ENCODE measurements at regions not wholly inside any gene's neighbourhood (a gene's known extent, or its start where the extent isn't known, plus 50 kb on each side); places are given as distances from the start of the nearest gene placed in this dataset.
"Not testable (repeated sequence)": the region's sequence is repeated elsewhere in the genome, so short reads cannot be mapped to it uniquely, and the experiment has no call there.

DNA sequence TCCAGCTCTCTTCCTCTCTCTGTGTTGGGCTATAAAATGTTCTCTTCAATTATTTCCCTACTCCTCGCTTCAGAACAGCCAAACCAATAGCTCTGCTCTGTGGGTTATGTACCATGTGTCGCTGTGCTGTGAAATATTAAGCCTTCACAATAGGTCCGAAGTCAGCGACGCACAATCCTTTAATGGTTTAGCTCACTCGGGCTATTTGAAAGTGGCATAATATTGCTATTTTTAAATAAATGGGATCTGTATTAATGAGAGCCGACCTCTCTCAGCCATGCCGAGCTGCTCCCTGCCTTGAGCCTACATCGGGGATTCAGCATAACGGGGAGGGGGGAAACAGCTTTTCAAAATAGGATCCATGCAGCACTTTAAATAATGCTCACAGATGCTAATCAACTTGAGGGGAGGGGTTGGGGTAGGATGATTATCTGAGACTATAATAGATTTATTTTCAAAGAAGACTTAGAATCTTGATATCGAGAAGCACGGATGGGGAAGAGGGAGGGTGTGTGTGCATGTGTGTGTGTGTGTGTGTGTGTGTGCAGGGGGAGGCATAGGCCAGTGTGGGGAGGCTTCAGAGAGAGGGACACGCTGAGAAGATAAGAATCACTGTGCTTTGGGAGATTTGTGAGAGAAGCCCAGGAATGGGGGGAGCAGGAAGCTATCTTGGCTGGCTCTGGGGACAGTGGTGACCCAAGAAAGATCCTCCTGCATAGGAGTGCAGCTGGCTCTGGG lies 271.5 kb downstream of the NXPE2 start:
- no peak for ATAC-seq

DNA sequence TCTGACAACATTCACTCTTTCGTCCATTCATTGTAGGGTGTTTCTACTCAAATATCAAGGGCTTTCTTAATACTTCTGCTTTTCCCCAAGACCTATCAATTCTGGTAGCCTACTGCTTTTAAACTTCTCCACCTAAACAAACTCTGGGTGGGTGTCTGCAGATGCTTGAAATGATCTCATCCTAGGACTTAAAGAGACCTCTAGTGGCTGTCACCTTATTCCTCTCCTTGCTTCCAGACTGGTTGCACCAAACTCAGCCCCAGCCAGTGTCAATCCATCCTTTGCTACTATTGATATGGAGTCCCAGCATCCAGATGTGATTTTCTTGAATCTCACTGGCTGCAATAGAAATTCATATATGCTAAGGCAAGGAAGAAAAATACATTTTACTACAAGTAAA lies 274.7 kb downstream of the NXPE2 start:
- no peak for ATAC-seq

DNA sequence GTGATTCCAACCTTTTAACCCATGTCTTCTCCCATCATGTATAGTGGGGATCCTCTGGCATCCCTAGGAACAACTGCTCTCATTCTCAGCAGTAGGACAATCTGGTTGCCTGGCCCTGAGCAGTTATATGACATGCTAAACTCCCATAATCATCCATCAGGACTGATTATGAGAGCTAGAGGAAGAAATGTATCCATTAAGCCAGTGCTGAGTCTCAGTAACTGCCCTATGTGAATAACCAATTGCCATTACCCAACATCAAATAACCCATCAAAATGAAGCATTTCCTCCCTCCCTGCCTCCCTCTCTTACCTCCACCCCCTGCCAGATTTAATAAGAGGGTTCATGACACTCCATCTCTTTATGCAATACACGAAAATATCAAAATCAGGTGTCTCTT lies 277.6 kb downstream of the NXPE2 start:
- ATAC-seq, result no peak

DNA sequence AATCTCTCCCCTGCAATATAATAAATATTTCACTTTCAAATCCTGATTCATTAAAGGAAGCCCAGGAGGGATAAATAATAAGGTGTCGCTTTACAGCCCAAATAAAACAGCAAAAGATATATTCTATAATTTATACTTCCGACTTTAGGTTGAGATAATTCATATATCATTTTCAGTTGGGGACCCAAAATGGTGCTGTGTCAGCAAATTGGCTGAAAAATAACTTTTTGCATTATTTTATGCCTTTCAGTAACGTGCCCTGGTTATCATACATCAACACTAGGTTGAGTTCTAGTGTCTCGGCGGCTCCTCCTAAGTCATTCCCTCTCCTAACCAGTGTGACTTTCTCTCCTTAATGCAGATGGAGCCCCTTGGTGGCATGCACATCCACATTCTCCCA lies 278.2 kb downstream of the NXPE2 start:
- ATAC-seq, result no peak

DNA sequence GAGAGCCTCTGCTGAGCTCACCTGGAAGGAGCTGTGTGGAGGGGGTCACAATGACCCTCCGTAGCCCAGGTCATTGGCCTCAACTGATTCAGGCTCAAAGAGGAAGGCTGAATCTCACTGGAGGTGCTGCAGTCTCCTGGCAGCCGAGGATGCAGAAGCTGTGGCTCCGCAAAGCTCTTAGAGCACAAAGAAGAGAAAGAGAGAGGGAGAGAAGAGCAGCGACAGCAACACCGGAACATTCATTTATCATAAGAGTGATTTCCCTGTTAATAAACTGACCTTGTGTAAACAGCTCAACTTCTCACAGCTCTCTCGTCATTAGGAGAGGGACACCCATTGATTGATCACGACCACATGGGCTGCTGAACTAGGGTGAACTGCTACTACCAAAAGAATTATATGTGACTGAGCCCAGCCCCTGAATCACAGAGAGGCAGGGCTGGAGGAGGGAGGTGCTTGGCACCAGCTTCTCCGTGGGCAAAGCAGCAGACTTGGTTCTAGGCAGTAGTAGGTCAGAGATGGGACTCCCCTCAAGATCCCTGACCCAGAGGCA lies 281.7 kb downstream of the NXPE2 start:
- no peak for ATAC-seq

DNA sequence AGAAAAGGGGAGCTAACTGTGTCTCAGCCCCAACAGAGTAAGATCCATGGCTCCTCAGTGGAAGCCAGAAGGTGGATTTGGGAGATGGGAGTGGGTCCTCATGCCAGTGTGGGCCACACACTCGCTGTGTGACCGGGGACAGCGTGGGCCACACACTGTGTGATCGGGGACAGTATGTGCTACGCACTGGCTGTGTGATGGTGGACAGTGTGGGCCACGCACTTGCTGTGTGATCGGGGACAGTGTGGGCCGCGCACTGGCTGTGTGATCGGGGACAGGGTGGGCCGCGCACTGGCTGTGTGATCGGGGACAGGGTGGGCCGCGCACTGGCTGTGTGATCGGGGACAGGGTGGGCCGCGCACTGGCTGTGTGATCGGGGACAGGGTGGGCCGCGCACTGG lies 282.5 kb downstream of the NXPE2 start:
- ATAC-seq, result not testable (repeated sequence)

DNA sequence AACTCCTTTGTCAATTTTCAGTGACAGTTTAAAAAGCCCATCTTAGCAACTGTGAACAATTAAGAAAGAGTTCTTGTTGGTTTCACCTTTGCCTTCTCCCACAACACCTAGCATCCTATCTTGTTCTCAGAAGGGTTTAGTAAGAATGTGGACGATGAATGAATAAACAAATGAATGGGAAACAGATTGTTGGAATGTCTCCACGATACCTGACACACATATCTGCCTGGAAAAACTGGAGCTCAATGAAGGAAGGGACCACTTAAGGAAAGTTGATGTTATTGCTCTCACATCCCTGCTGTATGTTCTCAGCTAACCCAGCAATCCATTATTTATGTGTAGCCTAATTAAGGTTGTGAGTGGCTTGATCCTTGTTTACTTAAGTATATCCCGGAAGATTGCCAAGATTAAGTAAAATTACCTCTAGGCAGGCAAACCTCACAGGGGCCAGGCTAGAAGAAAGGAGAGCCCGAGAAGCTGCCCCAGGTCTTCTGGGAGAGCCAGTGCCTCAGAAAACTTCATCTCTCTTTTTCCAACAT lies 286.4 kb downstream of the NXPE2 start:
- no peak for ATAC-seq

DNA sequence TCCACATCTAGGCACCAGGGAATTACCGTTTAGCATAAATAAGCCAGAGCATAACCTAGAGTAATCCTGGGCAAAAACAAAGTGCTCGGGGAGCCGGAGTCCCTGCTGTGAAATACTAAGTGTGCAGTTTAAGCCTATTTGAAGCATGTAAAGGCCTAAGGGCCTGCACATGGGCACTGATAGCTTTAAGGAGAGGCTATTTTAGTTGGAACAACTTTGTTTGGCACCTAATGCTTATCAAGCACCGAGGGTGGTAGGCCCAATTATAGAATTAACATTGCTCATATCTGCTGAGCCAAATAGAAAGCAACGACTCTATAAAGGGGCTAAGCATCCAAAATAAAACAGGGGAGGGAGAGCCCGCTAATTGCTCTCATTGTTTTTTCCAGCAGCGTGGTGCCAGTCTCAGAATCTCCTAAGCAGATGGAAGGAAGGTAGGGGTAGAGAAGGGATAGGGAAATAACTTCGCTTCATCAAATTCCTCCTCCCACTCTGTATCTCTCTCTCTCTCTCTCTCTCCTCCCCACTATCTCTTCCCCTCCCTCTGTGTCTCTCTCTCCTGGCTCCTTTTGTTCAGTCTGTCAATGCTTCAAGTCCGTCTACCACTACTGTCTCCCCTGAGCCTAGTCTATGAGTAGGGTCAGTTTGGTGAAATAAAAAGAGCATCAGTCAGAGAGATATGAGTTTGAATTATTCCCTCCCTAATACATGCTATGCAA lies 292.8 kb downstream of the NXPE2 start:
- no peak for ATAC-seq

DNA sequence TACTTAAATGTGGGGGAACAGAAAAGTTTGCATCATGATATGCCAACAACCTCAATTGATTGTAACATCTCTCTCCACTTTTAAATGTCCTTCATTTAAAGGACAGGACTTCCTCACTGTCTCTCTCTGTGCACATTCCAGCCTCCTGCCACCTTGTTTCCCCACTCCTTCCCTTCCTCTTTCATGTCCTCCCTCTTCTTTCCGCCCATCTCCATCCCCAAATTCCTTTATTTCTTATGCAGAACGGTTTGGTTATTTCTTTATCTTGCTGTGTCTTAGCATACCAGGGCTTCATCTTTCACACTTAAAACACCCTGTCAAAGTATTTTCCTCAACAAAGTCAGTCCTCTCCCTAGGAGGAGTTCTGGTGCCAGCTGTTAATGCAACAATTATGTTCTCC lies 293.8 kb downstream of the NXPE2 start:
- ATAC-seq, result no peak

DNA sequence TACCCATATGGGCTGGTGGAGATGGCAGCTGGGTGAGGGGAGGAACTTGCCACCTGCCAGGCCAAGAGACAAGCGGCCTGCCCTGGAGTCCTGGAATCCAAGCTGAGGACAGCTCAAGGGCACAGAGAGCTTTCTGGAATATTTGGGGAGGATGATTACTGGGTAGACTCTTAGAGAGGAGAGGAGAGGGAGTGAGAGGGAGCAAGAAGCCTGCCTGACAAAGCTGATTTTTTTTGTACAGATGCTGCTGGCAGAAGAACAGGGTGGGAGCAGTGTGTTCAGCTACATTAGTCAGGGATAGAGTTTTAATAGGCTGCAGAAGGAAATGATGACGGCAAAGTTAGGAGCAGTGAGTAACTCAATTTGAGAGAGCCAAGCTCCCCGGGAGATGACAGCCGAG lies 299.3 kb downstream of the NXPE2 start:
- ATAC-seq, result no peak

DNA sequence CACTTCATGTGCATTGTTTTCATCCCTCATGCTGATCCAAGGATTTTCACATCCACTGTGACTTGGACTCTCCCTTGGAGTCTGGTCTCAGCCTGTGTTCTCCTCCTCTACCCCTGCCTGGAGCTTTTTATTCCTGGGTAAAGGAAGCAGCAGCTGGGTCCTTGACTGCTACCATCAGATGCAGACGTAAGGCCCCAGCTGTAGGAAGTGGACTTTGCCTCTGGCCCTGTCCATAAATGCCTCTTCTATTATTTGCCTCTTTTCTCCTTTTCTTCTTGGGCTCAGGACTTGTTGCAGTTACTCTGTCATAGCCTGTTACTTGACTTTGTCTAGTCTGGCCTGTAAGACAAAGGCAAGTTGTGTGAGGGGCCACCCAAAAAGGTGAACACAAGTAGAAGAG lies 303.8 kb downstream of the NXPE2 start:
- ATAC-seq, result no peak

DNA sequence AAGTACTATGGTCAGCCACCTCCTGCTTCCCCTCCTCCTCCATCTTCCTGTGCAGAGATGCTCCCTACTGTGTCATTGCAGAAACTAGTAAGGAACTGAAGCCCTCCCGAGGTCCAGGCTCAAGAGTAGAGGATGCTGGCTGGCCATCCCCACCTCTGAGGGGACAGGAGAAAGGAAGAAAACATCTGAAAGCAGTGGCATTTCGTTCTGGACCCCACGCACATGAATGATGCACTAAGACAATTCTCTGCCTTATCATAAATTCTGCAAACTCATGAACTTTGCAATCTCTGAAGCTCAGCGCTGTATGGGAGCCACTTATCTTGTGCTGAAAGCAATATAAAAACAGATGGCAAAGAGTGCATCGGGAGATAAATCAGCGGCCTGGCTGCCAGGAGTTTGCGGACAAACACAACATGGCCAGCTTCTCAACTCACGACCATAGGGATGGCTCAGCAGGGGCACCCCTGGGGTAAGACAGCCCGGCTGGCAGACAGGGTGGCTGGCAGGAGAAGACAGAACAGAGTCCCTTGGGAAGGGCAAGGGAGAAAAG lies 306.4 kb downstream of the NXPE2 start:
- no peak for ATAC-seq

DNA sequence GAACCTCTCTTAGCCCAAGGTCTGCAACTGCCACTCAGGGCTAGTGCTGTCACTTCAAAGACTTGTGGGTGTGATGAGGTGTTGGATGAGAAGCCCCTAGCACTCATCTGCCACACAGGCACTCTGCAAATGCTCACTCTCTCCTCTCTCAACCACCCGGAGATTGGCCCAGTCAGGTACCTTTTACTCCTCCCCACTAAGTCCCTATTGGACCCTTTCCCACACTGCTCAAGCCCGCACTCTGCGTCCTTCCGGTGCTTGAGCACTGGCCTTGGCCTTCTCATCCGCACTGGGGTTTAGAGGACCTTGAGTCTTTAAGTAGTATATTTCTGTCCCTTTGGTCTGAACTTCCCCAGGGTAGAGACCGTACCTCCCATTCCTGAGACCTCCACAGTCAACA lies 308.0 kb downstream of the NXPE2 start:
- ATAC-seq, result no peak

DNA sequence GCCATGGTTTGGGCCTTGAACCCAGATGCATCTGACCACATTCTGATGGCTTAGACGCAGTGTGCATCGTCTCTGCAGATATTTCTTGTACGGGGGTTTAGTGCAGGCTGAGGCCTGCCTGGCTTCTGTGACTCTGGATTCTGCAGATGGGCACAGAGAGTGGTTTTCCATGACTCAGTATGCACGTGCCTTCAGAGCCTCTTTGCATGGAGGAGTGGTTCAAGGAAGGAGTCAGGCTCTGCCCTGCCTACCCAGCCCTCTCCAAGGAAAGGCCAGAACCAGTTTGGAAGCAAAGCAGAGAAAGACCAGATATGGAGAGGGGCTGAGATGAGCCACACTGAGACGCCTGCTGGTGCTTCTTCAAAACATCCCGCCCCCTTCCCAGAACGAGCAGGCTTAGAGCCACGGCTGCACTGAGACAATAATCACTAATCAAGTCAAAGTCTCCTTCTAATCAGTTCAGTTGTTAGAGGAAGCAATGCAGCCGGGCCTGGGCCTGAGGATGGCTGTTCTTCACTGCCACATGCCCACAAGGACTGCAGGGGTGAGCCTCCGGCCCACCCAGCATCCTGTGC lies 308.9 kb downstream of the NXPE2 start:
- ATAC-seq, result no peak

DNA sequence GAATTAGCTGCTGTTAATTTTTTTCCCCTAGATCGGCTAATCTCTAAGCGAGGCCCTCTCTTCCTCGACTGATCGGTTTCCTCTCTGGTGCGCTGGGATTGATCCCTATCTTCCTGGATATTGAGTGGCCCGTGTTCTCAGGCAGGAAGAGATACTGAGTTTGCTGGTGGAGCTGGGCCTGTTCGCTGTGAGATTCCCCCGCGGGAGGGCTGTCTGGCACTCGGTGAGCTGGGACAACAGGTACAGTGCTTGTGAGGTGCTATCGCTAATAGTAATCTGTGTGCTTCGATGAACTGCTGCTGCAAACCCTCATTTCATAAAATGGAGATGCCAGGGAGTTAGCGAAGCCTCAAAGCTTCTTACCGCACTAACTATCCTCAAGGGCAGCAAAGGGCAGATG lies 310.3 kb downstream of the NXPE2 start:
- ATAC-seq, result no peak

DNA sequence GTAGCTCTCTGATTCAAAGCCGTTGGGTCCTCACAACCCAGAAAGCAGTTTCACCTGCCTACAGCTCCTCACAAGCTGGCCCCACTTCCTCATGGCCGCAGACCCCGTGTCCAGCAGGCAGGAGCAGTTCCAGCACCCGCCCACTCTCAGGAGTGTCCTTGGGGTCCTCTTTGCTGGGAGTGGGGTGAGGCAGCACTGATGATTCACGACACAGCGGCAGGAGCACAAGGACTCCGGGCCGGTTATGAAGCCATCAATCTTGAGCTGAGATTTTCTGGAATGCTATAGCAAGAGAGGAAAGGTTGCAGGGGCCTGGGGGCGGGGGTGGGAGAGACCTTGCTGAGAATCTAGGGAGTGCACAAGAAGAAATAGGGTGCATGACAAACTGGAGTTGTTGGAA lies 311.2 kb downstream of the NXPE2 start:
- ATAC-seq, result no peak

DNA sequence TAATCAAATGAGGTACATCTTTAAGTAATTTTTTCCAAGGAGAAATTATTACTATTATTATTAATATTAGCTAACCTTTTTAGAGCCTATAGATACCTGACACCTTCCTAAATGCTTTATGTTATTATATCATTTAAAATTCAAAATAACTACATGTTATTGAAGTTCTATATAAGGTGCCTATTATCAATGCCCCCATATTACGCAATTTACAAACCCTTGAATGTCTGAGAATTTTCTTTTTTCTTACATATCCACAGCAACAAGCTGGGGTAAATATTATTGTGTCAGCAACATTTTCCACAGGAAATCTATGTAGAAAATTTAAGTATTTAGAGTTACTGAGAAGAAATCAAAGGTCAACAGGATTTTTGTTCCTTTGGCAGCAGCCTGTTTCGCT lies 327.3 kb downstream of the NXPE2 start:
- ATAC-seq, result no peak

DNA sequence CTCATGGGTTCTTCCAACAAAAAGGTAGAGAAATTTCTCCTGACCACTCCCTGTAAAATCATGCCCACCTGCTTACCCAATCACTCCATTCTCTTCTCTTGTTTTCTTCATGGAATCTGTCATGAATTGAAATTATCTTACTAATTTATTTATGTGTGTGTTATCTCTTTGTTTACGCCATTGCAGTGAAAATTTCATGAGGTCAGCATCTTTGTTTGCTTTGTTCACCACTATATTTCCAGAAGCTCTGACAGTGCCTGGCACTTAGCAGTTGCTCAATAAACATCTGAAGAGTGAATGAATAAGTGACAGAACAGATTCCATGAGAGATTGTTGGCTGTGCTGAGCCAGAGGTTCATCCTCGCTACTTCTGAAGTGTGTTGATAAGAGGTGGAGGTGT lies 329.5 kb downstream of the NXPE2 start:
- ATAC-seq, result no peak

DNA sequence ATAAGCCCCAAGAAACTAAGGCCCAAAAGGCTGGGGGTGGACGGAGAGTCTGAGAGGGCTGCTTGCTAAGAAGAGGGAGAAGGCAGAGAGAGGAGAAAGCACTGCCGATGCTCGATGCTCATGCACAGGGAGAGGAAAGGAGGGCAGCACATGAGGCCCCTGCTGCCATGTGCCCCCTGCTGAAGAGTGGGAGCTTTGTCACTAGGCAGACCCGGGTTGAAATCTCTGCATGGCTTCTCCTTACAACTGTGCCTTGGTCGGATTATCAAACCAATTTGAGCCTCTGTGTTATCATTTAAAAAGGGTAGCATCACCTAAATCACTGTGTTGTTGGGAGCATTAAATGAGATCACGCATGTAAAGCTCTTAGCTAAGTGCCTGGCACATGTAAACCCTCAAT lies 330.5 kb downstream of the NXPE2 start:
- no peak for ATAC-seq

DNA sequence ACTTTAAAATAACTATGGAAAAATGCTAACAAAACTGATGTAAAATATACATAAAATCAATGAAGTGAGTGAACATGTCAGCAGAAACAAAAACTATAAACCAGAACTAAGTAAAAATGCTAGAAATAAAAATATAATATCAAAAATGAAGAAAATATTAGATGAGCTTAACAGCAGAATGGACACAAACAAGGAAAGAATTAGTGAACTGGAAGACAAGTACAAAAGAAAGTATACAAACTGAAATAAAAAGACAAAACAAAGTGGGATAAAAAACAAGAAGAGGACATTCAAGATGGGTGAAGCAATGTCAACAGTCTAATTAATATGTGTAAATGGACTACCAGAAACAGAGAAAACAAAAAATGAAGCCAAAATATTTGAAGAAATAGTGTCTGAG lies 339.2 kb downstream of the NXPE2 start:
- no peak for ATAC-seq

DNA sequence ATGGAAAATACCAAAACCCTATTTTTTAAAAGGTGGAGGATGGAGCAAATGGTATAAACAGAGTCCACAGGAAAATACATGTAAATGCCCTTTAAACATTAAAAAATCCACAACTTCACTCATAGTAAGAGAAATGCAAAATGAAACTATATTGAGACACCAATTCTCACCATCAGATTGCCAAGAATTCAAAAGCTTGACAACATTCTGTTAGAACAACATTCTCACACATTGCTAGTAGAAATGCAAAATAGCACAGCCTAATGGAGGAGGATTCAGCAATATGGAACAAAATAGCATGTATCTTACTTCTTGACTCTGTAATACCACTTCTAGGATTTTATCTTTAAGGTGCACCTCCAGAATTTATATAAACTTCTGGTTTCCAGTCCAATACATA lies 351.8 kb downstream of the NXPE2 start:
- ATAC-seq, result no peak

DNA sequence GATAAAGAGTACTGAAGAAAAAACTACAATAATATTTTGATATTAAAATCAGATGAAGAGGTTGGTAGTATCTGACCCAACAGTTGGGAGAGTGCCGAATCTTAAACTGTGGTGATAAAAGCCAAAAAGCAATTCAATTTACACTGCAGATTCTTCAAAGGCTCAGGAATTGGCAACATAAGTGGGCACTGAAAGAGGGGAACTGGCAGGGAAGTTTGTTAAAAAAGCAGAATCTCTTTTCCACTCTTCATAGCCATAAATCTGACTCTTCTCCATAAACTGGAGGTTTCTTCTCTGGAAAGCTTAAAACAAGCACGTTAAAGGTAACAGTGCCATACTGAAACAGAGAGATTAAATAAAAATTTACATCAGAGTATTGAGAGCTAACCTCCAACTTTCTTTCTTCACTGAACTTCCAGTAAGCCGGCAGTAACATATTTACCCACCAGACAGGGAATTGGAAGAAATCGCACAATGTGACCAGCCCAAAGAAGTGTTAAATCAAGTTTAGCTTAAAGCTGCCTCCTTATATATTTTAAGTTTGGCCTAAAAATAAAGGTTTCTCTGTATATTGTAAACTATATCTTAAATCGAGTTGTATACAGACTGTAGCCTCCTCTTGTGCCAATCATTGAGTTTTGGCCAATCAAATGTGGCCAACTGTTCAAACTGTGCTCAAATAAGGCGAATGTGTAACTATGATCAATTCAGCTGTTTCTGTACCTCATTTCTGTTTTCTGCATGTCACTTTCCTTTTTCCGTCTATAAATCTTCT lies 358.3 kb downstream of the NXPE2 start:
- no peak for ATAC-seq

DNA sequence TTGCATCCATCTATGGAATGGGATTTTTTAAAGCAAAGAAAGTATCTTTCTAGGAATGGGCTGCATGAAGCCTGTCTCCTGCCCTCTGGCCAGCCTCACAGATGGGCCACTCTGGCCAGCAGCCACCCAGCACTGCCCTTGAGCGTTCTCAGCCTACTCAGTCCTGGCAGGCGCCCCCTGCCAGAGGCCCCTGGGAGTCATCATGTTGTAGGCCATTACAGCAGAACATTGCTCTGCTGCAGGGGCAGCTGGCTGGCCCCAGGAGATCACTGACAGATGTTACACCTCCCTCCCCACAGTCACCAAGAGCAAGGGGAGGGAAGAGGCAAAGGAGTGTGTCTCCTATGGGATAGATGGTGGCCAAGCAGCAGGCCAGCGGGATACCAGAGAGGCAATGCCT lies 363.7 kb downstream of the NXPE2 start:
- no peak for ATAC-seq

Data from activated CD4-positive, CD25-positive, alpha-beta regulatory T cell treated with anti-CD3 and anti-CD28 coated beads, Interleukin-2, amount 50 U/mL, for 24 hours (primary cell).